ENCODE measurements at regions not wholly inside any gene's neighbourhood (a gene's known extent, or its start where the extent isn't known, plus 50 kb on each side); places are given as distances from the start of the nearest gene placed in this dataset.

DNA sequence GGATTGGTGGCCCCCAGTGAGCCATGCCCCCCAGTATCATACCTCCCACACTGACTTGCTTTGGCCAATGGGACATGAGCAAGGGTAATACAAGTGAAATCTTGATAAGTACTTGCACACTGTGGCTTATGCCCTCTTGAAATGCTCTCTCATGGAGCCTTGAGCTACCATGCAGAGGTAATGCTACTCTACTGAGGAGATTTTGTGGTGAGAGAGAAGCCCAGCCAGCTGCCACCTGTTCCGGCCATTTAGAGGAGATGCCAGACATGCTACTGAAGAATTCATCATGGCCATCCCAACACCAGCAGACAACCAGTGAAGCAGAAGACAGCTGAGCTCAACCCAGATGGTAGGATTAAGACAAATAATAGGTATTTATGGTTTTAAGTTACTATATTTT is 299.5 kb downstream of the MEF2C start:
- TF ChIP-seq FOXA2 (IDR thresholded peaks at IDR 0.05) (no peak), YY1 (IDR thresholded peaks at IDR 0.05) (no peak)
- 93% methylated on average over 1 of the region's 1 CpG for WGBS
- DNase-seq (ENCODE audit: low spot score): no peak
- no peak overlapping the region for H3K4me3 ChIP-seq (ENCODE audit: low read depth in 1 of 3, low read length in 3 of 3)
- H3K27ac ChIP-seq (ENCODE audit: low read depth in 1 of 2, low read length in 2 of 2): no peak overlapping the region
- peaks cover 0 to 3% (median under 1%) of the 10 kb centered on the region in 4 donors for H3K9me3 ChIP-seq (ENCODE audit: control insufficient read depth in 4 of 4, low read length in 3 of 4)
- H3K27me3 ChIP-seq (ENCODE audit: control insufficient read depth in 4 of 4, insufficient read depth in 4 of 4, low read length in 3 of 4): no peaks in the 10 kb centered on the region
- H3K36me3 ChIP-seq (ENCODE audit: control insufficient read depth in 4 of 4, insufficient read depth in 3 of 4, low read depth in 1 of 4, low read length in 3 of 4): no peaks in the 10 kb centered on the region
- no peak overlapping the region for H3K9ac ChIP-seq (ENCODE audit: low read depth in 1 of 2, low read length in 2 of 2)
- no peaks in the 10 kb centered on the region for H3K4me1 ChIP-seq (ENCODE audit: control insufficient read depth in 4 of 4, insufficient read depth in 4 of 4, low read length in 3 of 4)

DNA sequence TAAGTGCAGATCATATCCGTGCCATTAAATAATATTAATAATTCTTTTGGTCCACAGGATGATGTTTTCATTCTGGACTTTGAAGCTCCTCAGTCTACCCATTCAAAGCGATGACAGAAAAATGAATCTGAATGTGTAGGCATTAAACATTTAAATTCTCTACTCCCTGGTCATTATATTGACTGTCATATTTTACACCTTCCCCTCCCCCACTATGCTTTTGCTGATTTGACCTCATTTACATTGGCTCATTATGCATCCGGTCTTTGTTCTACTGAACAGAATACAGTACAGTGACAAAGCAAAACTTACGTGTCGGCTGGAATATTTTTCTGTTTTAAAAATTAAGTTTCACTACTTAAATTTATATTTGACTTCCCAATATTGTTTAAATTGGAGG is 289.7 kb upstream of the TMEM161B start:
- H3K36me3 ChIP-seq (ENCODE audit: control insufficient read depth in 4 of 4, insufficient read depth in 3 of 4, low read depth in 1 of 4, low read length in 3 of 4): no peaks in the 10 kb centered on the region
- H3K4me1 ChIP-seq (ENCODE audit: control insufficient read depth in 4 of 4, insufficient read depth in 4 of 4, low read length in 3 of 4): no peaks in the 10 kb centered on the region
- H3K9ac ChIP-seq (ENCODE audit: low read depth in 1 of 2, low read length in 2 of 2): no peak overlapping the region
- H3K27me3 ChIP-seq (ENCODE audit: control insufficient read depth in 4 of 4, insufficient read depth in 4 of 4, low read length in 3 of 4): no peaks in the 10 kb centered on the region
- 90% methylated on average over 5 of the region's 5 CpGs for WGBS
- DNase-seq (ENCODE audit: low spot score): no peak
- no peak for TF ChIP-seq HNF4G (IDR thresholded peaks at IDR 0.05)
- TF ChIP-seq, protein P1, sequence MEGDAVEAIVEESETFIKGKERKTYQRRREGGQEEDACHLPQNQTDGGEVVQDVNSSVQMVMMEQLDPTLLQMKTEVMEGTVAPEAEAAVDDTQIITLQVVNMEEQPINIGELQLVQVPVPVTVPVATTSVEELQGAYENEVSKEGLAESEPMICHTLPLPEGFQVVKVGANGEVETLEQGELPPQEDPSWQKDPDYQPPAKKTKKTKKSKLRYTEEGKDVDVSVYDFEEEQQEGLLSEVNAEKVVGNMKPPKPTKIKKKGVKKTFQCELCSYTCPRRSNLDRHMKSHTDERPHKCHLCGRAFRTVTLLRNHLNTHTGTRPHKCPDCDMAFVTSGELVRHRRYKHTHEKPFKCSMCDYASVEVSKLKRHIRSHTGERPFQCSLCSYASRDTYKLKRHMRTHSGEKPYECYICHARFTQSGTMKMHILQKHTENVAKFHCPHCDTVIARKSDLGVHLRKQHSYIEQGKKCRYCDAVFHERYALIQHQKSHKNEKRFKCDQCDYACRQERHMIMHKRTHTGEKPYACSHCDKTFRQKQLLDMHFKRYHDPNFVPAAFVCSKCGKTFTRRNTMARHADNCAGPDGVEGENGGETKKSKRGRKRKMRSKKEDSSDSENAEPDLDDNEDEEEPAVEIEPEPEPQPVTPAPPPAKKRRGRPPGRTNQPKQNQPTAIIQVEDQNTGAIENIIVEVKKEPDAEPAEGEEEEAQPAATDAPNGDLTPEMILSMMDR (IDR thresholded peaks at IDR 0.05; ENCODE audit: low read depth, low read length, missing input control): no peak
- no peak for TF ChIP-seq MAX (IDR thresholded peaks at IDR 0.05)
- no peak for TF ChIP-seq RAD21 (IDR thresholded peaks at IDR 0.05)
- TF ChIP-seq, protein P2, sequence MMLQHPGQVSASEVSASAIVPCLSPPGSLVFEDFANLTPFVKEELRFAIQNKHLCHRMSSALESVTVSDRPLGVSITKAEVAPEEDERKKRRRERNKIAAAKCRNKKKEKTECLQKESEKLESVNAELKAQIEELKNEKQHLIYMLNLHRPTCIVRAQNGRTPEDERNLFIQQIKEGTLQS (IDR thresholded peaks at IDR 0.05): no peak
- TF ChIP-seq HNF4A (conservative IDR thresholded peaks at IDR 0.05): no peak
- TF ChIP-seq GABPA (IDR thresholded peaks at IDR 0.05 in 1 of 2, conservative IDR thresholded peaks at IDR 0.05 in 1 of 2): no peak
- TF ChIP-seq, protein P3, sequence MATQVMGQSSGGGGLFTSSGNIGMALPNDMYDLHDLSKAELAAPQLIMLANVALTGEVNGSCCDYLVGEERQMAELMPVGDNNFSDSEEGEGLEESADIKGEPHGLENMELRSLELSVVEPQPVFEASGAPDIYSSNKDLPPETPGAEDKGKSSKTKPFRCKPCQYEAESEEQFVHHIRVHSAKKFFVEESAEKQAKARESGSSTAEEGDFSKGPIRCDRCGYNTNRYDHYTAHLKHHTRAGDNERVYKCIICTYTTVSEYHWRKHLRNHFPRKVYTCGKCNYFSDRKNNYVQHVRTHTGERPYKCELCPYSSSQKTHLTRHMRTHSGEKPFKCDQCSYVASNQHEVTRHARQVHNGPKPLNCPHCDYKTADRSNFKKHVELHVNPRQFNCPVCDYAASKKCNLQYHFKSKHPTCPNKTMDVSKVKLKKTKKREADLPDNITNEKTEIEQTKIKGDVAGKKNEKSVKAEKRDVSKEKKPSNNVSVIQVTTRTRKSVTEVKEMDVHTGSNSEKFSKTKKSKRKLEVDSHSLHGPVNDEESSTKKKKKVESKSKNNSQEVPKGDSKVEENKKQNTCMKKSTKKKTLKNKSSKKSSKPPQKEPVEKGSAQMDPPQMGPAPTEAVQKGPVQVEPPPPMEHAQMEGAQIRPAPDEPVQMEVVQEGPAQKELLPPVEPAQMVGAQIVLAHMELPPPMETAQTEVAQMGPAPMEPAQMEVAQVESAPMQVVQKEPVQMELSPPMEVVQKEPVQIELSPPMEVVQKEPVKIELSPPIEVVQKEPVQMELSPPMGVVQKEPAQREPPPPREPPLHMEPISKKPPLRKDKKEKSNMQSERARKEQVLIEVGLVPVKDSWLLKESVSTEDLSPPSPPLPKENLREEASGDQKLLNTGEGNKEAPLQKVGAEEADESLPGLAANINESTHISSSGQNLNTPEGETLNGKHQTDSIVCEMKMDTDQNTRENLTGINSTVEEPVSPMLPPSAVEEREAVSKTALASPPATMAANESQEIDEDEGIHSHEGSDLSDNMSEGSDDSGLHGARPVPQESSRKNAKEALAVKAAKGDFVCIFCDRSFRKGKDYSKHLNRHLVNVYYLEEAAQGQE (IDR thresholded peaks at IDR 0.05): no peak
- TF ChIP-seq TAF1 (conservative IDR thresholded peaks at IDR 0.05): no peak
- no peak for TF ChIP-seq YY1 (IDR thresholded peaks at IDR 0.05)
- TF ChIP-seq FOXA2 (IDR thresholded peaks at IDR 0.05): no peak
- no peak for TF ChIP-seq EGR1 (IDR thresholded peaks at IDR 0.05; ENCODE audit: low read depth in 2 of 2)
- TF ChIP-seq JUND (IDR thresholded peaks at IDR 0.05): no peak
- H3K27ac ChIP-seq (ENCODE audit: low read depth in 1 of 2, low read length in 2 of 2): no peak overlapping the region
- no peak overlapping the region for H3K4me3 ChIP-seq (ENCODE audit: low read depth in 1 of 3, low read length in 3 of 3)
- H3K9me3 ChIP-seq (ENCODE audit: control insufficient read depth in 4 of 4, low read length in 3 of 4): no peaks in the 10 kb centered on the region

DNA sequence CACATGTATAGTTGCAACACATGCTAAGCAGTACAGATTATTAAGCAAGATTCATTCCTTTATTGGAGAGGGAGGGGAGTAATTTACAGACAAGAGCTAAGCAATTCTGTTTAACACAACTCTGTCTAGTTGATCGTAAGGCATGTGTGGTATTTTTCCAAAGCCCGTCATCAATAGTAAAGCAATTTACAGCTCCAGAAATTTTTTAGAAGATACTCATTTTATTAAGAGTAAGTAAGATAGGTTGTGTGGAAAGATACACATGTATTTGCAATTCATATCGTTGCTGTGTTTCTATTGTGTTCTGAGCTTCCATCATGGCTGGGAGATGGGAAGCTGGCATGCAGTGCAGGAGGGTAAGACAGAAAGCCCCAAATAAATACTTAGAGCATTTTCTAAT is 289.2 kb upstream of the TMEM161B start:
- no peak overlapping the region for H3K27ac ChIP-seq (ENCODE audit: low read depth in 1 of 2, low read length in 2 of 2)
- H3K27me3 ChIP-seq (ENCODE audit: control insufficient read depth in 4 of 4, insufficient read depth in 4 of 4, low read length in 3 of 4): no peaks in the 10 kb centered on the region
- H3K4me3 ChIP-seq (ENCODE audit: low read depth in 1 of 3, low read length in 3 of 3): no peak overlapping the region
- 85% methylated on average over 3 of the region's 3 CpGs for WGBS
- H3K9ac ChIP-seq (ENCODE audit: low read depth in 1 of 2, low read length in 2 of 2): no peak overlapping the region
- H3K36me3 ChIP-seq (ENCODE audit: control insufficient read depth in 4 of 4, insufficient read depth in 3 of 4, low read depth in 1 of 4, low read length in 3 of 4): no peaks in the 10 kb centered on the region
- no peak for TF ChIP-seq RXRA (IDR thresholded peaks at IDR 0.05)
- no peak for TF ChIP-seq HNF4A (conservative IDR thresholded peaks at IDR 0.05)
- TF ChIP-seq YY1 (IDR thresholded peaks at IDR 0.05): no peak
- TF ChIP-seq EGR1 (IDR thresholded peaks at IDR 0.05; ENCODE audit: low read depth in 2 of 2): no peak
- H3K4me1 ChIP-seq (ENCODE audit: control insufficient read depth in 4 of 4, insufficient read depth in 4 of 4, low read length in 3 of 4): no peaks in the 10 kb centered on the region
- no peaks in the 10 kb centered on the region for H3K9me3 ChIP-seq (ENCODE audit: control insufficient read depth in 4 of 4, low read length in 3 of 4)
- DNase-seq (ENCODE audit: low spot score): no peak
